GM19438 (cell line): ENCODE measurements at regions not wholly inside any gene's neighbourhood (a gene's known extent, or its start where the extent isn't known, plus 50 kb on each side); places are given as distances from the start of the nearest gene placed in this dataset.
"Not testable (repeated sequence)": the region's sequence is repeated elsewhere in the genome, so short reads cannot be mapped to it uniquely, and the experiment has no call there.

Experiments
- ATAC-seq: cut with Tn5 transposase; IDR thresholded peaks from one replicate; pipeline ENCODE4 v1.9.1; 2021; ENCODE audit warnings: low read depth; ENCODE audit not compliant: unreplicated experiment

DNA sequence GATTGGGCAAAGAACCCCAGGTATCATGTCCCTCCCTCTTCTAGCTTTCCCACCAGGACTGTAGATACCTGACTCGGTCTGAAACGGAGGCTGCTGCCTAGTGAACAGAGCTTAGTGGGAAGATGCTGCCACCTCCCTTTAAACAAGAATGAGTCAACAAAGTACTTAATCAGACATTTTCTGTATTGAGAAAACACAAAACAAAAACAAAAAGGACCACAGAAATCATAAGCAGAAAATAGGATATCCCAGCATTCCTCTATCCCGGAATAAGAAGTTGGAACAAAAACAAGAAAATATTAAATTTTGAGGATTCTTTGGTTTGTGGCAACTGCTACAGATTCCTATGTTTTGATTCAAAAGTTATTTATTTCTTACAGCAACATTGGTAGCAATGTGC lies 51.7 kb upstream of the COL8A1 start:
- ATAC-seq, result no peak

DNA sequence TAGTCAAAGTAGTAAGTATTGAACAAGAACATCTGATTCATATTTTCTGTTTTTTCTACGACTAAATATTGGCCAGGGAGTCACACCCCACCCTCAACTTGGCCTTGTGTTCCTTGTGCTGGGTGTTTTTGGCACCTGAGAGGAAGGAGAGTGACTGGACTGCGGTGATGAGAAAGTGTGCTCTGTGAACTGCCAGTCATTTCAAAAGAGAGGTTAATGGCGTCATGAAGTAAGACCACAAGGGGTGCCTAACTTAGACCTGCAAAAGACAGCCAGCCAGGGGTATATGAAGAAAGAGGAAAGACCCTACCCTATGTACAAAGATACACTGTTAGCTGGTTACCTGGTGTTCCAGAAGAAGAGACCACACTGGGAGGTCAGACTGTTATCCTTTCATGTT lies 58.4 kb upstream of the COL8A1 start:
- ATAC-seq, result no peak

DNA sequence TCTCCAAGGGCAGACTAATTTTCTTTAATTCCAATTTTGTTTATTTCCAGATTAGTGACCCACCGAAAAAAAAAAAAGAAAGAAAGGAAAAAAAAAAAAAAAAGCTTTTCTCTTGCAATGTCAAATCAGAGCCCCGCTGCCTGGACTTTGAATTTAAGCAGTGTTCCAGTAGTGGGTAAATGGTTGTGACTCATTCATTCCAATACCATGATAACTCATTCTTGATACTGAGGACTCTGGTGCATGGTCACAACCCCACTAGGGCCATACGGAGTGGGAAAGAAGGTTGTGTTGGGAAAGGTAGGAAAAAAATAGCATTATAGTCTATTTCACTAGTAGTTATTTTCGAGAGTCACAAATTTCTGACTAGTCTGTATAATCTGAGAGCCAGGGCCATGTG lies 59.1 kb upstream of the COL8A1 start:
- no peak for ATAC-seq

DNA sequence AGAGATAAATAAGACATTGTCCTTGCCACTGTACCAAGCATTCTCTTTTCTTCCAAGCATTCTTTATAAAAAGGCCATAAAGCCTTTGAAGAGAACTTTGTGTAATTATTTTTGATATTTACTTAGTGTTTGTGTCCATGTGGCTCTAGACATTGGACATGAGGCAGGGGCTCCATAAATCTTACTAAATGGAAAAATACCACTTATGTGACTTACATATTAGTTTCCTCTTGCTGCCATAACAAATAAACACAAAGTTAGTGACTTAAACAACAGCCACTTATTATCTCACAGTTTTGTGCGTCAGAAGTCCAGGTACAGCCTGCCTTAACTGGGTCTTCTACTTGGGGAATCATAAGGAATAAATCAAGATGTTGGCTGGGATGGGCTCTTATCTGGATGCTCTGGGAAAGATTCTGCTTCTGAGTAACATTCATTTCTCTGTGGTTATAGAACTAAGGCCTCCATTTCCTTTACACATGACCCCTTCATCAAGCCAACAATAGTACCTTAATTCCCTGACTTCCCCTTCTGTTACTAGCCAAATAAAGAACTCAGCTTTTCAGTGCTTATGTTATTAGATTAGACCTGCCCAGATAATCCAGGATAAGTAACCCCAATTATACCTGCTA lies 59.9 kb upstream of the COL8A1 start:
- ATAC-seq, result no peak

DNA sequence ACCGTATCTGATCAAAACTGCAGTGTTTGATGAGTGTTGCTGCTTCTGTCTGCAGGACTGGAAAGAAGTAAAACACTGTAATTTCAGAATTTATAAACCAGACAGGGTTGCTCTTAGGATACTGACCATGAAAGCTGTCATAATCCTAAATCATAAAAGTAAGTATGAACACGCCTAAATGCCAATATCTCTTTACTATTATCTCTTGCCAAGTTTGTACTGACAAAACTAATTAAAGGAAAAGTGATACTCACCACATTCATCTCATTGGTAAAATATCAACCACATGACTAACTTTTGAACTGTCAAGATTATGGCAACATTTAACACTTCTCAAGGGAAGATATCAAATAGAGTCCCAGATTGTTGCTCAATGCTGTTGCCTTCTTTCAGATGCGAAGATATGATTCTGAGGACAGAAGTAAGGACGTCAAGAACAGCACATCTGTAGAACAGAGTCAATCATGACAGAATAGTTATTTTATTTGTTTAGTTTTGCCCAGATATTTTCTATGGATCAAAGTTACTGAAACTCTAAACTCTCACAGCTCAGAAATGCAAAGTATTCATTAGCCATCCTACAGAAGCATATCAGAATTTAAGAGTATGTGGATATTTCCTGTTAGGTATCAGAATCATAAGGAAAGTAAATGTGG lies 61.4 kb upstream of the COL8A1 start:
- ATAC-seq, result no peak

DNA sequence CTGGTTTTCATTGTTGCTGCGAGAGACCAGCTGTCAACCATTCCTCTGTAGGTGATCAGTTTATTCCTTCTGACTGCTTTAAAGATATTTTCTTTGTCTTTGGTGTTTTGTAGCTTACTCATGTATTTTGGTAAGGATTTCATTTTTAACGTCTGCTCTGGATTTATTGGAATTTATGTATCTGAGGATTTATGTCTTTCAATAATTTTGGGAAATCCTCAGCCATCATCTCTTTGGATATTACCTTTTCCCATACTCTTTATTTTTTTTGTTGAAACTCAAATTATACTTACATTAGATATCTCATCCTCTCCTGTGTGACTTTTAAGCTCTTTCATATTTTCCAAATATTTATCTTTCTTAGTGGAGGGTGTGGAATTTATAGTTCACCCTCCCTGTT lies 62.7 kb upstream of the COL8A1 start:
- ATAC-seq, result no peak

DNA sequence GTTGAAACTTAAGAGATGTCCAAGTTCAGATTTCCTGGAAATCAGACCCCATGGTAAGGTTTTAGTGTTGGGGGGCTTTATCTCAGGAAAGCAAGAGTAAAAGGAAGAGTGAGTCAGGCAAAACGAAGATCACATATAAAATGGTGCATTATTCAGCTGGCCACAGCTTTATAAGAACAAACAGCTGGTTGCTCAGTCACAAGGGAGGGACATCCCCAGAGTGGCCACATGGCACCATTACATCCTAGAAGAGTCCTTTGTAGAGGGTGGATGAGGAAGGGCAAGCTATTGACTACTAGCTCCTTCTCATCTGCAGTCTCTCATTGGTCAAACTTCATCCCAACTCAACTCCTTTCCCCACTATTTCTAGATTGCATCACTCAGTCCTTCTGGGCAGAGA lies 68.3 kb upstream of the COL8A1 start:
- no peak for ATAC-seq

DNA sequence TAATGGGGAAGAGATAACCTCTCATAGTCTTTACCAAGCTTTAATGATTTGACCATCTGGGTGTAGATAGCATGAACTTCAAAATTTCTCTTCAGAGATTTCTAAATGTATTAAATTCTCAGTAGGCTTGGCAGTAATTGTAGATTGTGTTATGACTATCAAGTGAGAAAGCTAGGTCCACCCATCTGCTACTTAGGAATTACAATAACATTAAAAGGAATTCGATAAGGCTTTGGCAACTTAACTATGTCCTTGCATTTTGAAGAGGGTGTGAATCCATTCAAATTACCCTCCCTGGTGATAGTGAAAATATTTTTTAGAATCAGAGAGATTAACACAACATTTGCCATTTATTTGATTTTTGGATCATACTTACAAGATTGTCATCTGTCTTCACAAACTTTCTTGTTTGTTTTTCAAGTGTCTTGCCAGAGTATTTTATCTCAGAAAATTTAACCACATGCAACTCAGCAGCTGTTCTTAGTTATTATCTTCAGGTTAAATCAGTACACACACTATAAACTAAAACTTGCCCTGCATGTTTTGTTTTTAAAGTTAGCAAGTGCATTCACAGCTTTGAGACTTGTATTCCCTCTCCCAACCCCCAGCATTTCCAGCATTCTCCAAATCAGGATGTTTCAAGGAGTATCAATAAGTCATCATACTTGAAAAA lies 69.6 kb upstream of the COL8A1 start:
- no peak for ATAC-seq

DNA sequence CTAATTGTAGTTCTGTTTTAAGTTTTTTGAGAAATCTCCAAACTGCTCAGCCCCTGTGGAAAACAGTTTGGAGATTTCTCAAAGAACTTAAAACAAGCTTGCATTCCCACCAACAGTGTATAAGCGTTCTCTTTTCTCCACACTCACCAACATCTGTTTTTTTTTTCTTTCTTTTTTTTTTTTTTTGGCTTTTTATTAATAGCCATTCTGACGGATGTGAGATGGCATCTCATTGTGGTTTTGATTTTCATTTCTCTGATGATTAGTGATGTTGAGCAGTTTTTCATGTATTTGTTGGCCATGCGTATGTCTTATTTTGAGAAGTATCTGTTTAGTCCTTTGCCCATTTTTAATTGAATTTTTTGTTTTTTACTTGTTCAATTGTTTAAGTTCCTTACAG lies 73.1 kb upstream of the COL8A1 start:
- ATAC-seq, result no peak

DNA sequence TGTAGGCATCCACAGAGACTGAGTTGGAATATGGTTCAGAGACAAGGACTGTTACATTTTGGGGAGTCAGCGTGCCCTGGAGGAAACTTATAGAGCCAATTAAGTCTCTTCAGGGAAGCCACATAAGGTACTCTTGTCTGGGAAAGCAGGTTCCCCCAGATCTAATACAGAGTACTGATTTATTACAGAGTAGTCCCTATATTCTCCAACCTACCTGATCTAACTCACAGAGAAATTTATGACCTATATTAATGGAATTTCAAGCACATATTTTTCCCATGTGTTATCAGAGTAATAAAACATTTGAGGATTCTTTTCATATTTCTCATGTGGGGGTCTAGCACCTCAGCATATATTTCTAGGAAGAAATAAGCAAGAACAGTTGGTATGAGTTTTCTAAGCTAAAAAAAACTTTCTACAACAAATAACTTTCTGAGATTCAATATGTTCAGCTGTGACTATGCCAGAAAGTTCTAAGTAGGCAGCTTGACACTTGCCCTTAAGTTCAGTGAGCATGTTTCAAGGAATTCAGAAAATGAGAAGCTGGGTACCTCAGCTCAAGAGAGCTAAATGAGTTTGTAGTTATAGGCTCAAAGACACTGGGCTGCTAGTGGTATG lies 75.3 kb upstream of the COL8A1 start:
- no peak for ATAC-seq

DNA sequence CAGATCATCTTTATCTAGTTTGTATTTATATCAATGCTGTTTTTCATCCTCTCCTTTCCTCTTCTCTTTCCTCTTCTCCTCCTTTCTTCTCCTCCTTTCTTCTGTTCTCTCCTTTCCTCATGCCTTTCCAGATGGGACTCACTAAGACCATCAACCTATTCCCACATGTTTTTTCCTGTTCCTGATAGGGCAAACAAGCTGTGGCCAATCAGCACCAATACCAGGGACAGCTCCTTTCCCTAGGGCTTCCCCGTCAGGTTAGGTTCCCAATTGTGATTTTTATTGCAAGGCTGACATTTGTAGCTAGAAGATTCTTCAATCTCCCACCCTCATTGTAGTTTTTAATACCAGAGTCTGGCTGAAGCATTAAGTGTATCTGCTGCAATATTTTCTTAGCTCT lies 76.3 kb upstream of the COL8A1 start:
- ATAC-seq, result no peak

DNA sequence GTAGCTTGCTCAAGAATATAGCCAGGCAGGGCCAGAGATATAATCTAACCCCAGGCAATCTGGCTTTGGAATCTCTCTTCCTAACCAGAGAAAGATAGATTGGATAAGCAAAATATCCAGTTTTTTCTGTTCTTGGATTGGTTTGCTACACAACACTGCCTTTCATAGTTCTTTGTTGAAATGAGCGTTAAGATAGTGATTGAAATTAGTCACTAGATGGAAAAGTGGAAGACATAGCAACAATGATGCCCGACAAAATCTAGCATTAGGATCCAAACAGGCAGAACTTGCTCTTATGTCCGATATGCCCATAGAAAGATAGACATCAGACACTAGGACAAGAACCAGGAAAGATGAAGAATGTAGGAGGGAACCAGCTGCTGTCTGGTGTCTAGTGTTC lies 77.3 kb upstream of the COL8A1 start:
- ATAC-seq, result no peak

DNA sequence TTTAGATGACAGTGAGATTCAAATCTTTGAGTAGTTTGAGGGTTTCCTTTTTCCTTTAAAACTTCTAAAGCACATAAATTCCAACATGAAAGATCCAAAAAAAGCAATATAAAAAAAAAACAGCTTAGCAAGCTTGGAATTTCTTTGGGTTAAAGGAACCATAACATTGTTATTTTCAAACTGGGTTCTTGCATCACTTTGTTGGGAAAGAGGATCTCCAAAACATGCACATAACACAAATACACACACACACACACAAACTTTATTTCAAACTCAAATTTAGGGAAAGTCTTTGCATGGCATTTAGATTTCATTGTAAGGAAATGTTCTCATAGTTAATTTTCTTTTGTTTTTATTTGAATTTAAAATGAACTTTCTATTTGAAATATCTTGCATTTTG lies 79.2 kb upstream of the COL8A1 start:
- ATAC-seq, result no peak

DNA sequence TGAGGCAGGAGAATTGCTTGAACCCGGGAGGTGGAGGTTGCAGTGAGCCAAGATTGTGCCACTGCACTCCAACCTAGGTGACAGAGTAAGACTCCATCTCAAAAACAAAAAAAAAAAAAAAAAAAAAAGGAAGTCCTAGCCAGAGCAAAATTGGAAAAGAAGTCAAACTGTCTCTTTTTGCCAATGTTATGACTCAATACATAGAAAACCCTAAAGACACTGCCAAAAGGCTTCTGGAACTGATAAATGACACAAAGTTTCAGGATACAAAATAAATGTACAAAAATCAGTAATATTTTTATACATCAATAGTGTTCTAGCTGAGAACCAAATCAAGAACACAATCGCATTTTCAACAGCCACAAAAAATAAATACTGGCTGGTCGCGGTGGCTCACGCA lies 82.5 kb upstream of the COL8A1 start:
- ATAC-seq, result not testable (repeated sequence)

DNA sequence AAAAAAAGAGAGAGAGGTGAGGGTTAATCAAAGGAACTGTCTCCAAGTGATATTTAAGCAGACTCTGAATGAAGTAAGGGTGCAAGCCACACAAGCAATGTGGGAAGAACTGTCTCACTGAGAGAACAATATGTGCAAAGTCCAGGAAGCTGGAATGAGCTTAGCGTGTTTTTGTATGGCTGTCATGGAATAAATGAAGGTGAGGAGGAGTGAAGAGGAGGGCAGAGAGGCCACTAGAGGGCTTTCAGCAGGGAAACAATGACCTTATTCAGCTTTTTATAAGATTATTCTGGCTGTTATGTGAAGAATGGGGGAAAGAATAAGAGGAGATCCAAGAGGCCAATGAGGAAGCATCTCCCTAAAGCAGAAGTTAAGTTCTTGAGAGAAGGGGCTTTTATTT lies 86.9 kb upstream of the COL8A1 start:
- no peak for ATAC-seq

DNA sequence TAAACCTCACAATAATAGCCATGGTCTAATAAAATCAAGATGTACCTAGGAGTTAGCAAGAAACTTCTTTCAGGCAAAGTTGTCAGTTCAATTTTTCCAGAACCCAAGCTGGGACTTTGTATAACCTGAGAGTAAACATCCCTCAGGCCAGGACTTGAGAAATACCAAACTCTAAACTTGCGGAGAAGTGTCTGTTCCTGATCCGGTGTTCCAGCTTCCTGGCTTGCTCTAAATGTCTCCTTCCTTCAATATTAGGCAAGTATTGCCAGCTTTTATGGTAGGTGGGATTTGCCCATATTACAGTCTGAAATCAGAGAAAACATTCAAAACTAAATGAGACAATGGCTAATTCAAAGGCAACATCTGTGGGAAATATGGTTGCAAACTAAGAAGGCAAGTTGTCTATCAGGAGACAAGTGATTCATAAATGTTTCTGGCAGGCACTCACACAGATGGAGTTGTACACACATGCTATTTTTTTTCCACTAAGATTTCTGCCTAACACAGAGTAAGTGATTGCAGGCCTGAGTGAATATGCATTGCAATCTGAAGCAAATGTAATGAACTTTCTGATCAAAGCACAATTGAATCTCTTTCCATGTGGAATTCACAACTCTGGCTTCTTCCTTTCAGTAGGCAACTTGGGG lies 88.3 kb upstream of the COL8A1 start:
- ATAC-seq, result no peak

DNA sequence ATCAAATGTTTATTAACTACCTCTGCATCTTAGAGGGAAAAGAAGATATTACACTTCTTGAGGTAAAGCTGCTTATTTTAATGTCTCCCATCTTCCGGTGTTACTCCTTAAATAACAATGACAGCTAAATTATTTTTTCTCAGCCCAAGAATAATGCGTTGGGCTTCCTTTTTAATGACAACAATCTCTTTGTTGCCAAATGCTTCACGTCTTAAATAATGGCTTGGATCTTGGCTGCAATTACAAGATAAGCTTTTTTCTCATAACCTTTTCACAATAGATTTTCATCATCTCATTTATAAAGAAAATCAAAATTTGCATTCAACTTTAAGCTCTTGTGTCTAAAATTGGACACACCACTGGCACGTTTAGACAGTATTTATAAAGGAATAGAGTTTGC lies 89.2 kb upstream of the COL8A1 start:
- no peak for ATAC-seq

DNA sequence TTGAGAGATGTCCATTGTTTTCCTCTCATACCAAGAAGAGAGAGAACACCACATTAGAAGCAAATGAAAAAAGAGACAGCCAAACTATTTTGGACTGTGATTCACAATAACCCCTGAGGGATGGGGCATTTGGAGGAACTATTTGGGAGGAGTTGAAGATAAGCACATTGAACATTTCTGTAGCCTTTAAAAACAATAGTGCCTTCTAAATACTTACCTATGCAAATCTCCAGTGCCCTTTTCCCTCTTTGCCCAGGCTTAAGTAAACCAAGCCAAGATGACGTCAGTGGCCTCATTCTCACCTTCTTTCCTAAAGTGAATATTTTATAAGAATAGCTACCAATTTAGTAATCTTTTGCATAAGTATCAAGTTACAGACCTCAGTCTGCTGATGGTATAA lies 89.7 kb upstream of the COL8A1 start:
- ATAC-seq, result no peak

DNA sequence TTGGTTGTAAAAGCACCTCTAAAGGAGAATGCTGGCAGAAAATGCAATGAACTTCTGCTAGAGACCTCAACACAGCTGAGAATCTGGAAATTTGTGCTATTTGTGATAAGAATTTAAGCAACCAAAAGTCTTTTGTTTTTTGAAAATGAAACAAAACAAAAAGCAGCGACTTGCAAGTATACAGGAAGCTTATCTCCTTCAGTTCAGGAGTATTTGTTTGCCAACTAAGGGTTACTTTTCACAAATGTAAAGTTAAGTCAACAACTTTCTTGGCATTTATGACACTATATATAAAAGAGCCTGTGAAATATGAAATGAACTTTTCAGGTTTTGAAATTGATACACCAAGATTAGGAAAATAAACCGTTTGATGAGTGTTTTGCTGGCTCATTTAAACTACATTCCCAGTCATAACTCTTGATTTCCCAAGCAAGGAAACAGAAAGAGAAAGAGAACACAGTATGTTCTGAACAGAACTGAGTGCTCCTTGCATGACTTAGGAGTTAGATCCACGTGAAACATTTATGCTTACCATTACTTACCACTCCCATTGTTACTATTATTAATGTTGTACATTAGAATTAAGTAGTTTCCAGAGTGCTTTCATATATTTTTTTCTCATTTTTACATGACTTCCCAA lies 92.3 kb upstream of the COL8A1 start:
- no peak for ATAC-seq

DNA sequence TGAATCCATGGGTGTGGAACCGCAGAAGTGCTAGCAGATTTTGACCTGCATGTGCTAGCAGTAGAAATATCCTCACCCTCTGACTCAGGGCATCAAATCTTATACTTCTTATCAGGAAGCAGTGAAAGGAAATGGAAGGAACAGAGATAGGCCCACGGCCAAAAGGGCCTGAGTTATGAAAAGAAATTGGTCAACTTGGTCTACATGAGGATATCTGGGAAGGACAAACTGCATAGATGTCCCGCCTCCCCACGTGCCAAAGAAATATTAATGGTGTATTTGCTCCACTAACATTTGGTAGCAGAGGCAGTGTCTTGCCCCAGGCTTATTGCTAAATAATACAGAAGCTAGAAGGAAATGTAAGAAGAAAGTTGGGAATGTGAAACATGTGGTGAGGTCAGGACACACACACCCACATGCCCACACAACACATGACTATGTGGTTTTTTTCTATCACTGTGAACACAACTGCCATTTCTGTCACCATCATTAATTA lies 93.6 kb upstream of the COL8A1 start:
- no peak for ATAC-seq

DNA sequence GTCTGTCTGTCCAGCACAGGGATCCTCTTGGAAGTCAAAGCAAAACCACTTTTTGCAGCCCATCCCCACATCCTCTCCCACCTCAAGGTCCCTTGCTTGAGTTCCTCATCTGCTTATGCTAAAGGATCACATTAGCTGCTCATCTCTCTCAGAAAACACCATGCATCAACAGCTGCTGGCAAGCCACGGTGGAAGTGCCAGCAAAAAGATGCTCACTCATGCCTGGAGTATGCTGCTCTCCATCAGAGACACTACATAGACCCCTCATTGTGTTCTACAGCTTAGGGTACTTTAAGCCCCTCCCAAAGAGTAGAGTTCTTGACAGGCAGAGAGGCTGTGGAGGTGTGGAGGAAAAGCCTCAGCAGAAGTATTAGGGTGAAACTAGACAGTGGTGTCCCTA lies 94.6 kb upstream of the COL8A1 start:
- ATAC-seq, result no peak
